ENCODE measurements at regions not wholly inside any gene's neighbourhood (a gene's known extent, or its start where the extent isn't known, plus 50 kb on each side); places are given as distances from the start of the nearest gene placed in this dataset.

- DNase-seq (ENCODE audit: low read depth) = peak; percentile 96
These were observed 325.0 kb upstream of the EMCN start for GRCh38 chr4:100842856-100843255.

GRCh38 chr4:100841911-100842310 lies 324.1 kb upstream of the EMCN start:
- DNase-seq (ENCODE audit: low read depth) = peak; percentile 94

DNA sequence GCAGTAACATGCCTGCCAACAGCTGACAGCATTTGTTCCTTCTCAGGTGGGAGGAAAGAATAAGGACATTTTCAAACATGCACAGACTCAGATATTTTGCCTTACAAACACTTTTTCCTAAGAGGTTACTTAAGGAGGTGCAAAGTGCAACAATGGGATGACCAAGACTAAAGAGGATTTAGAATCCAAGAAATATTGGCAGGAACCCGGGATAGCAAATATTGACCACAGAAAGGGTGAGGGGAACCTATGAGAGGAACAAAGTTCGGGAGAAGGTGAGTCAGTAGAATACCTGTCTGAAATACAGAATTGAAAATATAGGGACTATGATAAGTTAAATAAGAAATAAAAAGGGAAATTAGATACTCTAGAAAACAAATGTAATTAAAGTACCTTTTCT lies 321.9 kb upstream of the EMCN start:
- DNase-seq (ENCODE audit: low read depth) = no peak

DNA sequence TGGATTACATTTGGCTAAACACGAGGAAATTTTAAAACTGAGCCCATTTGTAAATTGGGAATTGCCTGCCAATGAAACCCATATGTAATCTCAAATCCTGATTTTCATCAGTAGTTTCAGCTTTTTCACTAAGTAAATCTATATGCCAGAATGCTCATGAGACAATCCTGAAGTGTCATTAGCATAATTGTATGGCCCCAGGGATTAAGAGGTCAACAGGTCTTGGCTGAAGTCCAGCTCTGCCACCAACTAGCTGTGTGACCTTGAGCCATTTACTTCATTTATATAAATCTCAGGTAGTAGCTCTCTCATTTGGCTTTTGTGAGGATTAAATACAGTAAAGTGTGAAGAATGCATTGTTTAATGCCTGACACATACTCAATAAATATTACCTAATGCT lies 320.5 kb upstream of the EMCN start:
- no peak for DNase-seq (ENCODE audit: low read depth)

- no peak for DNase-seq (ENCODE audit: low read depth)
These were observed 319.1 kb upstream of the EMCN start for GRCh38 chr4:100836929-100837328.

DNA sequence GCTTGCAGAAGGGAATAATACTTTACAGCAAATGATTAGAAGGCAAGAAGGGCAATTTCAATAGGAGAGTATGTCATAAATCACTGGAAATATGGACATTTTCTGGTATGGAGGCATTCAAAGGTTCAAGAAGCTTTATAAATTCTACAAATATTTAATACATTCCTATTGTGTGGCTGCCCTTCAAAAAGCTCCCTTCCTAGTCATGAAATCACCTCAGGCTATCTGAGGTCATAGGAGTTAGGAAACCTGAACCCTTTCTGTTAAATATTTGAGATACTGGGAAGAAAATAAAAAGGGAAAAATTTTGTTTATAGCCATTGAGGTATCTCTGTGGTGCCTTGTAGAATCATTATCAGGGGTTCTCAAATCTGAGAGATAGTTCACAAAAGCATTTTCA lies 316.8 kb upstream of the EMCN start:
- no peak for DNase-seq (ENCODE audit: low read depth)

- DNase-seq (ENCODE audit: low read depth) = no peak
These were observed 316.1 kb upstream of the EMCN start for GRCh38 chr4:100833906-100834305.

- peak; percentile 67 for DNase-seq (ENCODE audit: low read depth)
These were observed 311.3 kb upstream of the EMCN start for GRCh38 chr4:100828986-100829685.

DNA sequence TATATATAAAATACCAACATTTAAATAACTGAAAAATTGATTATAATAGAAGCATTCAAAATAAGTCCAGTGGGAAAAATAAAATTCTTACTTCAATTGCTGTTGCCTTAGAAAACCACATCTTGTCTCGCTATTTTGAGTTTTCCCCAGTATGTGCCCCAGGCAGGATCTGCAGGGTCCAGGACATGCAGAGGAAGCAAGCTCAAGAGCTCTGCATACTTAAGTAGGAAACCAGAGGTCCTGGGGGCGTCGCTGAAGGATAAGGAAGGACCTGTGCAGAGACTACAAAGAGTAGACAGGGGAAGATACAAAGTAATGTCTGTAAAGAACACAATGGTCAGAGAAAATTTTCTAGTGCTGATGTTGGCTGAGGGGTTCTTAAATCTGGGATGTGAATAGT lies 310.5 kb upstream of the EMCN start:
- DNase-seq (ENCODE audit: low read depth) = no peak

GRCh38 chr4:100827756-100828155 lies 309.9 kb upstream of the EMCN start:
- no peak for DNase-seq (ENCODE audit: low read depth)

DNA sequence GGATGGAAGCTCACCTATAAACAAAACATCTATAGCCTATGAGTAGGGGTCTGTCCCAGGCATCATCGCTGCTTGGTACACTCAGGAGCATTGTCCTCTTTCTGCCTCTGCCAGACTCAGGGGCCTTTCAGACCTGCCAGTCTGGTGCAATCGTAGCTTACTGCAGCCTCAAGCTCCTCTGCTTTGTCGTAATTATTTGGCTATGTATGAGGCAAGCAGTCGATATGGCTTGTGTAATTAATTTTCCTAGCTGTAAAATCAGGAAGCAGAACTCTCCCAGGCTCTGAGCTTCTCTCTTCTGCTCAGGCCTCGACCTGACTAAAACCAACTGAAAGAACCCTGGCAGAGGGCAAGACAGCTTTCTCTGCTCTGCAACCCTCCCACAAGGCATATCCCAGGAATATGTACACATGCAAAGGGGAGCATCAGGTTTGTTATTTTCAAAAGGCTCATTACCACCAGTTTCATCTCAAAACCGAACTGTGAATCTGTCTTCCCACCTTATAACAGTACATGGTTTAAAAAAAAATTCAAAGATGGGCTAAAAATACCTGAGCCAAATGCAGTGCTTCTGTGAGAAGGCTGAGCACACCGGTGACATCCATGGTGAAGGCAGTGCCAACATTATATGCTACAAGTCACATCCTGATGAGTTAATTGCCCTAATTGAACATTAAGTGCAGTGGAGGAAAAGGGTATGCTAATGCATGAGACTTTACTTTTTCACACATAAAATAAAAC lies 309.2 kb upstream of the EMCN start:
- DNase-seq (ENCODE audit: low read depth) = peak; percentile 13

GRCh38 chr4:100826067-100826466 lies 308.2 kb upstream of the EMCN start:
- DNase-seq (ENCODE audit: low read depth) = no peak

DNA sequence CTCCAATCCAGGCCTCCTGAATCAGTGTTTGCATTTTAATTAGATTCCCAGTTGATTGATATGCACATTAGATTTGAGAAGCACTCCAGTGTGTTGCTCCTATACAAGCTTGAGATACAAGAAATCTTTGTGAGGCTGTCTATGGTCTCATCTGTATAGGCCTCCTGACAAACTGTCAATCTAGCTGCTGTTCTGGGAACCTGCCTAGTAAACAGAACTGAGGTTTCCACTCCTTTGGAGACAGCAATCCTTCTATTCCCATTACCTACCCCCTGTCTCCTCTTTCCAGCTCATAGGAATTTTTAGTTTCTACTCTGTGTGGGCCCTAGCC lies 306.1 kb upstream of the EMCN start:
- no peak for DNase-seq (ENCODE audit: low read depth)

- peak; percentile 49 for DNase-seq (ENCODE audit: low read depth)
These were observed 305.5 kb upstream of the EMCN start for GRCh38 chr4:100823066-100823992.

DNA sequence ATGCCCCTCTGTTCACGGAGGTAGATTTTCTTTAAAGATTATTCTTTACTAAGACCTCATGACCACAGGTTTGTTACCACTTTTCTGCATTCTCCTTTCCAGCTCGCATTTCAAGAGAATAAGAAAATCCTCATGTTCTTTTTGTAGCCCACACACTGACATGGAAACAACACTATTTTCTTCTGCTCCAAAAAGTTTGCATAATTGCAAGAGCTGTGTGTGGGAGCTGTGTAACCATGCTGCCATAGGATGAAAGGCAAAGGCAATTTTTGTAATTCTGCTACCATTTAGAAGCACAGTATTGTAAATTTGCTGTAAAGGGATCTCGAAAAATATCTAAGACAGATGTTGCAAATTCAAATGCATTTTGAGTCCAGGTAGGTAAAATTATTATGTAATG lies 302.4 kb upstream of the EMCN start:
- DNase-seq (ENCODE audit: low read depth) = no peak

GRCh38 chr4:100819505-100819904 lies 301.7 kb upstream of the EMCN start:
- DNase-seq (ENCODE audit: low read depth) = no peak

DNA sequence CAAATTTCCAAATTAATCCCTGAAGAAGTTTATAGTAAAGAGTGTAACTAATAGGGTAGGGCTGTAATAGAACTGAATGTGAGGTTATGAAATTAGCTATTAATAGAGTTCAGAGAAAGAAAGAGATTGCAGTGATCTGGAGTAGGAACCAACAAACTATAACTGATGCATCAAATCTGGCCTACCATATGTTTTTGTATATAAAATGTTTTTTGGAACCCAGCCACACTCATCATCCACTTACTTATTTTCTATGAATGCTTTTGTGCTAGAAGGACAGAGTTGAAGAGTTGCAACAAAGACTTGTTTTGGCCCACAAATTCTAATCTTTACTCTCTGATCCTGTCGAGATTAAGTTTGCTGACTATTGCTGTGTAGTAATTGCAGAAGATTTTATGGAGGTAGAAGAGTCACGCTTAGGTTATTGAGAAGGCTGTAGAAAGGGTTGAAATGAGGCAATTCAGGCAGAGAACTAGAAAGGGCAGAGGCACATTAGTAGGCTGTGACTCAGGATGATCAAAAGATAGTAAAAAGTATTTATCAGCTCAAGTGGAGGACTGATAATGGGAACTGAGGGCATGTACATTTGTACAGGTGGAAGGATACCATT lies 298.7 kb upstream of the EMCN start:
- peak; percentile 71 for DNase-seq (ENCODE audit: low read depth)

GRCh38 chr4:100811046-100811445 lies 293.2 kb upstream of the EMCN start:
- DNase-seq (ENCODE audit: low read depth) = no peak

GRCh38 chr4:100809506-100809905 lies 291.7 kb upstream of the EMCN start:
- DNase-seq (ENCODE audit: low read depth) = no peak

DNA sequence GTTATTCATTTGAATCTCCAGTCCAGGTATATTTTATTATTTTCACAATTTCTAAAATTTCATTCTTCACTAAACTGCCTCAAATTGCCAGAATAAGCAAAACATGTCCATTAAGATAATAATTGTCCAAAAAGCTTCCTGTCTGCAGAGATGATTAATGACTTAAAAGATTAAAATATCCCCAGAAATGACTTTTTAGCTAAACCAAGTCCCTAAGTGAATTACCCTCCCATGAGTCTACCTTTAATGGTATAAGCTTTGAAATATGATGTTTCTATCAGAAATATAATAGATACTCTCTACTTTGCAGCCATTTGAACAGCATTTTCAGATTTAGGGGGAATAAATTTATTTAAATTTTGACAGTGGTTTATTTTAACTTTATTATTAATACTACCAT lies 289.2 kb upstream of the EMCN start:
- no peak for DNase-seq (ENCODE audit: low read depth)

- no peak for DNase-seq (ENCODE audit: low read depth)
These were observed 287.7 kb upstream of the EMCN start for GRCh38 chr4:100805538-100805937.

DNA sequence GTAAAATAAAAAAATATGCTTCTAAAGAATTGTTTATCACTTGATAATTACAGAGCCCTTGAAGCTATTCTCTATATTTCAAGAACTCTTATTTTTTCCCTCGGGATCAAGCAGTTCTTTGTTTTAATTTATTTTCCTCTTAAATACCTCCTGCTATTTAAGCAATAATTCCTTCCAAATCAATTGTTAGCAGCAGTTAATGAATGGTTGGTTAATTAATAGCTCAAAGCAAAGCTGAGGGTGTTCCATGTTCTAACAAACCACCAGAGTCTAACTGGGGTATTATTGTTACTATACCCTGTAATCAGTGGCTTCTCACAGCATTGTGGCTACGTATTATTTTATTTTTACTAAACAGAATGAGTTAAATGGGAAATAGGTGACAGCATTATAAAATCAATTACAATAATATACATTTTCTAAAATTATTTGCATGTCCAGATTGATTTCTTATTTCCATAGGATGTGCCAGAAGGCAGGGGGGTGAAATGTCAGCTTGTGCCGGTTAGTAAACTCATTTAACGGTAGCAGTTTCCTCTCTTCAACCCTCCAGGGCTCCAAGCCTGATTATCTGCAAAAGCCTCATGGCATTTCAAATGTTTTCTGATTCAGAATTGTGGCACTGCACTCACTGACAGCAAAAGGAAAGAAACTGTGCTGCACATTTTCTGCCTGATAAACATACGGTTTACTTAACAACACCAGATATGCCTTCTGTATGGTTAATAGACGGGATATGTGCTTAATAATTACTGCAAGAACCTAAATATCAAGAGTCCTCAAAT lies 286.9 kb upstream of the EMCN start:
- DNase-seq (ENCODE audit: low read depth) = no peak
